ENCODE measurements at regions not wholly inside any gene's neighbourhood (a gene's known extent, or its start where the extent isn't known, plus 50 kb on each side); places are given as distances from the start of the nearest gene placed in this dataset.
"Not testable (repeated sequence)": the region's sequence is repeated elsewhere in the genome, so short reads cannot be mapped to it uniquely, and the experiment has no call there.

GRCh38 chr6:58008001-58008335 lies 690.5 kb downstream of the PRIM2 start:
- TF ChIP-seq CTCF (IDR thresholded peaks at IDR 0.05 in 2 of 3, conservative IDR thresholded peaks at IDR 0.05 in 1 of 3; ENCODE audit: borderline replicate concordance in 1 of 3, insufficient read depth in 1 of 3, low read depth in 2 of 3, low read length in 2 of 3); POLR2A (IDR thresholded peaks at IDR 0.05; ENCODE audit: borderline replicate concordance, extremely low read depth, insufficient read depth, insufficient read length); SIN3A (IDR thresholded peaks at IDR 0.05; ENCODE audit: low read depth); ZBTB33 (IDR thresholded peaks at IDR 0.05; ENCODE audit: extremely low read depth, insufficient replicate concordance, low read length); RAD21 (IDR thresholded peaks at IDR 0.05; ENCODE audit: low read depth); ZNF274 (IDR thresholded peaks at IDR 0.05; ENCODE audit: low read depth, low read length); MAX (IDR thresholded peaks at IDR 0.05); REST (IDR thresholded peaks at IDR 0.05; ENCODE audit: low read depth): not testable (repeated sequence)
